HUDEP-2 (cell line): ENCODE measurements at regions not wholly inside any gene's neighbourhood (a gene's known extent, or its start where the extent isn't known, plus 50 kb on each side); places are given as distances from the start of the nearest gene placed in this dataset.
A peak's percentile ranks its signal among the peaks of the same experiment; 100 is the strongest.
"Not testable (repeated sequence)": the region's sequence is repeated elsewhere in the genome, so short reads cannot be mapped to it uniquely, and the experiment has no call there.

ENCODE experiments used
- DNase-seq, 76 experiments: peaks; one replicate each; lab custom pipeline; 2025; ENCODE audit not compliant: unreplicated experiment in 76 of 76; lab: John Stamatoyannopoulos, UW

DNA sequence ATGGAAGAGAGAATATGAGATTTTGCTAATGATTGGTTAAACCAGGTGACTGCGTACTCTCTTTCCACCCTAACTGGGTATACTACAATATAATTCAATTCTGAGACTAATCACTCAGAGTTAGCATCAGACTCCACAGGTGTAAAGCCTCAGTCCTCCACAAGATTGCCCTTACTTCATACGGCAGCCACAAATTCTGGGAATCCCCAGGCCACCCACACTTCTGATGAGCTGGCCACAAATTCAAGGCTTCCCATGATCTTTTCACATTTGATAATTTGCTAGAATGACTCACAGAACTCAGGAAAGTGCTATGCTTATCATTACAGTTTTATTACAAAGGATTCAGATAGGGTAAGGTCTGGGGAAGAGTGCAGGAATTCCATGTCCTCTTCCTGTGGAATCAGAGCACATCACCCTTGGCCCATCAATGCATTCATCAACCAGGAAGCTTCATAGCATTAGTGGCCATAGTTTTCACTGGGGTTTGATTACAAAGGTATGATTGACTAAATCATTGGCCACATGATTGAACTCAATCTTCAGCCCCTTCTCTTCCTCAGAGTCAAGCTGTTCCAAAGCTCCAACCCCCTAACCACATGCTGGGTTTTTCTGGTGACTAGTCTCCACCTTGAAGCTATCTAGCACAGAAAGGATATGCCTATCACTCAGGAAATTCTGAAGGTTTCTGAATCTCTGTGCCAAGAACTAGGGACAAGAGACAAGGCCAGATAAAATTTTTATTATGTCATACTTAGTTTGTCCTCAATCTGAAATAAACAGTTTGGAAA, 131.7 kb downstream of the HHIPL2 start:
- DNase-seq = no peak

DNA sequence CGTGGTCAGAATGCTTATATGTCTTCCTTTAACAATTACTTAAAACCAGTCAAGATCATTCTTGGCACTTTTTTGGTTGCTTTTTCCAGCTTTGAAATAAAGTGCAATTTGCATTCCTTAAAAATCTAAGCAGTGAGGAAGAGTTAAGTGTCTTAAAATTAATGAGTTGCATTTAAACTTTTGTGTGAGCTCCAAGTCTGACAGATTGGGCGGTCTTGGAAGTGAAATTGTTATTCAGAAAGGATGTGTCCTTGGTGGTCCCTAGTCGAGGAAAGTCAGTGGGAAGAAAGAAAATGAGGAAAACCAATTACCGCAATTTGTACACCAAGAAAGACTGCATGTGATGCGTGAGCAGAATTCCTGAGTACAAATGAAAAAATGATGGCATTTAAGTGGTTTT, 132.5 kb downstream of the HHIPL2 start:
- DNase-seq = no peak

DNA sequence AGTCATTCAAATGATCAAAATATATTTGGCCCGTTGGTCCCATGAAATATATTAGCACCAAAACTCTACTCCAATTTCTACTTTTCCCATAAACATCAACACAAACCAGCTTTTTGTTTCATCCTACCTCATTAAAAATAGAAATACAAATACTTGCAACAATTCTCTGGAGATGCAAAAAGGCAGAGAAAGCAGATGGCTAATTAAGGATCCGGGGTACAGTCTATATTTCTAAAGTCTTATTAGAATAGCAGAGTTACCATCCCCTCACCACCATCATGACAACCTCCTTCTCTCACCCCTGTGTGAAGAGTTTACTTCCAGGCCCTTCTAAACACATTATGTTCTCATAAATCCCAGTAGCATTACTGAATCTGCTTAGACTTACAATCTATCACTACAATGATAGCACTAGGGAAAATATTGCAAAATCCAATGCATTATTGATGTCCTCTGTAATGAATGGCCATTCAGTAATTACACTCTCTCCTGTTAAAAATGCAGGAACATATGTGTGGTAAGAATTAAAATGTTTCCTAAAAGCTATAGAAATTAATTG, 133.8 kb downstream of the HHIPL2 start:
- DNase-seq = no peak

DNA sequence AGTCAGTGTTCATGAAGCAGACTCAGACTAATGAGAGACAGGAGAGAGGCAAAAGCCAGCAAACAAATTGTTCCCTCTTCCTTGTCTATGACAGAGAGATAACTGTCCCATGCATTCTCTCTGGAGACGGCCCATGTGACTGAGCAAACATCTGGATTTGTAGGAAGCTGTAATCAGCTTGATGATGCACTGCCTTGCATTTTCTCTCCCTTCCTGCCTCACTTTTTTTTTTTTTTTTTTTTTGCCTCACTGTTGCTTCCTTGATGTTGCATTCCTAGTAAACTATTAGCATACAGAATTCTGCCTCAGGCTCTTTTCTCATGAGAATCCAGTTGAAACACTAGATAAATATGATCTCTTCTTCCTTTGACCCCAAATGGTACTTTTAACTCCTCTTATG, 134.5 kb downstream of the HHIPL2 start:
- no peak for DNase-seq

DNA sequence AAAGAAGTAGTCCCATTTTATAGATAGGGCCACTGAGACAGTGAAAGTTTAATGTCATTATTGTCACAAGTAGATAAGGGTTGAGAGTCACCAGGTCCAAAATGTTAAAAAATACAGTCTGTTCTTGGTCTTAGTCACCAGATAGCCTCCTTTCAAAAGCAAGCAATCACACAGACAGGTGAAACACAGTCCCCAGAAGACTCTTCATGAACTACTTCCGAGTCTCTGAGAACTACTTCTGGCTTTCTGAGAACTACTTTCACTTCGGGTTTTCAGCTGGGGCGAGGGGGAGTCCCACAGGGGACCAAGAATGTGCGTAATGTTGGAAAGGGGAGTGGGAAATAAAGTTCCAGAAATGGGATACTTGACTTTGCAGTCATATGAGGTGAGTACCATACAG, 143.2 kb downstream of the HHIPL2 start:
- no peak for DNase-seq

DNA sequence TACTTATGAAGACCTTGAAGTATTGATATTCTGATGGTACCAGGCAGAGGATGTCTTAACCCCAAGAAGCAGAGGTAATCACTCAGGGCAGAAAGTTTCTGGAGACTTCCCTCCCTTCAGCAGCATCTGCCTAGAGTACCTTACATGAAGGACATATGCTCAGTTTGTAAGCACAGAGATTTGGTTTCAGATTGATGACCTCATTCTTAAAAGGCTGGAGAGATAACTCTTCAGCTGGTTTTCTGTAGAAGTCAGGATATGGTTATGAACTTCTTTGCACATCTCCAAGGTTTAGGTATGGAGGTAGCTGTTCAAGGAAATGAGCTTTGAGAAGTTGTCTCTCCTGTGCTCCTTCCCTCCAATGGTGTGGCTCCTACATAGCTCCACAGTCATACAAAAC, 148.7 kb downstream of the HHIPL2 start:
- DNase-seq = no peak

DNA sequence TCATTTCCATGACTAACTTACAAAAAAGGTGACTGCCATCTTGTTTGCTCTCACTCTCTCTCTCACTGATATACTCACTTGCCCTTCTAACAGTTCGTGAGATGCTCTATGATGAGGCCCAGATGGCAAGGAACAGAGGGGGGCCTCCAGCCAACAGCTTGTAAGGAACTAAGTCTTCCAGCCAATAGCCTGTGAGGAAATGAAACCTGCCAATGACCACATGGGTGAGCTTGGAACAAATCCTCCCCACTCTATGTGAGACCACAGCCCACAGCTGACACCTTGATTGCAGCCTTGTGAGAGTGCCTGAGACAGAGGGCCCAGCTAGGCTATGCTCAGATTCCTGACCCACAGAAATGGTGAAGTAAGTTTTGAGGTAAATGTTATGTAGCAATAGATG, 153.7 kb downstream of the HHIPL2 start:
- no peak for DNase-seq

DNA sequence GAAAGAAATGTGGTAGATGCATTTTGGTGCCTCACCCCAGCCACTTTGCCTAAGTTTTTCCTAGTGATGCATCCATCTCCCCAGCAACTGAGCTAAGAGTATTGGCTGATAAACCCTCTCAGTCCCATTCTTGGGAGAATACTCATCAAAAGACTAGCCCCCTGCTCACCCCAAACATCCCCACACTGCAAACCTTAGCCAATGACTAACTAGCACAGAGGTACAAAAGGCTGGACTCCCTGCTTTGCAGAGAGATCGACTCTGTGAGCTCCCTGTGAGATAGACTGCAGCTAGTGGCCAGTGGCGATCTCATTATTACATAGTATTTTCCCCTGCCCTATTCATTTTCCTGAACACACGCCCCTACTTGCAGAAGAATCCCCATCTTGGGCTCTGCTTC, 155.3 kb downstream of the HHIPL2 start:
- no peak for DNase-seq

DNA sequence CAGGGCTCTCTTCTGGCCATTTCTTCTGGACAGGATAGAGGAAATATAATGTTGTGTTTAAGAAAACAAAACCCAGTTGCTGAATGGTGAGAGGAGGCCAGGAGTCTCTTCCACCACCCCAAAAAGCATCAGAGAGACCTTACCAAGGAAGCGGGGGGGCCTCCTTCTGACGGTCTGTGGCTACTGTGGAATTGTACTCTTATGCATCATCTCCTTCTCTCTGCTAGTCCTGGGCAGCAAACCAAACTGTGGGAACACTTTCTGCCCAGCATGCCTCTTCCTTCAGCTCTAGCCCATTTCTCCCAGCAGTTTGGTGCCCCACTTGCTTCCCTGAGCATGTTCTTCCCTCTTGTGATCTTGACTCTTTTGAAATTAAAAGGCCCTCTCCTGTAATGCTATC, 157.7 kb downstream of the HHIPL2 start:
- DNase-seq = no peak

DNA sequence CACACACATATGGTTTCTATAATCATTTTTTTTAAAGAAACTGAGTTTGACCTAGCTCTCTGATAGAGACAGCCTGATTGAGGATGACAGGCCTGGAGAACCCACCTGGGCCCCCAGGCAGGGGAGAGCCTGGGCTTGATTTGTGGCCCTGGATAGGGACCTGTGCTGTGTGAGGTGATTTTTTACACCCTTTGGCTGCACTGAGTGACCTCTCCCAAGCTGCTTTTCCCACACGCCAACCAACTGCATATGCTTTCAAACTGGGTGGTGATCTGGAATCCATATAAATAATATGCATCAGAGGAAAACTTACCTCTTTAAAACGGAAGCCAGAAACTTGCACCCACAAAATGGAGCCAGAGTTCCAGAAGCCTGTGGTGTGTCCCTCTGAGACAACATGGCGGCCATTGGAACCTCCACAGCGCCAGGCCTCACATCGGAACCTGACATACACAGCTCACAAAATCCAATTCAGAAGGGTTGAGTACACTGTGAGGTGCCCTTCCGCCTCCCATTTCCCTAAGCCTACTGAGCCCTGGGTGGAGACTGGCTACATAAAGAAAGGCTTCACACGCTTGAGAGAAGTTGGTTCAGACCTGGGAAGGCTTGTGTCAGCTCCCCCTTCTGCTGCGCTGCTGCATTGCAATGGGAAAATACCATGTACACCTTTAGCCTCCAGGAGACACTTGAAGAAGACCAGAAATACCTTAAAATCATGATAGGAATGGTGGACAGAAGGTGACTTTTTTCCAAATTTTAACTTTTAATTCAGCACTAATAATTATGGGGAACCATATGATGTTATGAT, 160.7 kb downstream of the HHIPL2 start:
- peak in 4 of 76 experiments; percentile 2 to 15 (median 8) for DNase-seq

DNA sequence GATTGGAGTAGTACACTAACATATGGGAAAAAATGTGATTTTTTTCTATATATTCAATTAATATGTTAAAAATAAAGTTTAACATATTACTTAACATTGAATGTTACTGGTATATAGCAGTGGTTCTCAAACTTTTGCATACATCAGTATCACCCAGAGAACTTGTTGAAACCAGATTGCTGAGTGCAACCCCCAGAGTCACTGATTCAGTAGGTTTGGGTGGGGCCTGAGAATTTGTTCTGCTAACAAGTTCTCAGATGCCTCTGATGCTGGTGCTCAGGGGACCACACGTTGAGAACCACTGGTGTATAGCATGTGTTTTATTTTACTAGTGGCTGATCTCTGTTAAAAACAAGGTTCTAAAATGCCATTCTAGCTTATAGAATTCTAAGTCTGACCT, 161.9 kb downstream of the HHIPL2 start:
- no peak for DNase-seq

DNA sequence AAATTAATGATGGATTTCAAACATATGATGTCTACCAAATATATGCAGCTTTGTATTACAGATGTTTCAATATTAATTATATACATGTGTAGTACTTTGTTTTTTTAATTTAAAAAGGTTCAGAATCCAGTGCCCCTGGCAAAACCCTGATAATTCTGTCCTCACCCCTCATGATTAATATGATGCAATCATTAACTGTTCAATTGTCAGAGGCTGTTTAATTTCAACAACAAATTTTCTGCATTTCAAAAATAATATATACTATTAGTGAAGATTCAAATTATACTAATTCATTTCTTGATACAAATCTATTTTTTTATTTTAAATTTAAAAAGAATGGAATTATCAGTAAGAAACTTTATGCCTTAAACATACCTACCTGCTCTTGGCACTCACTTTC, 162.6 kb downstream of the HHIPL2 start:
- no peak for DNase-seq

DNA sequence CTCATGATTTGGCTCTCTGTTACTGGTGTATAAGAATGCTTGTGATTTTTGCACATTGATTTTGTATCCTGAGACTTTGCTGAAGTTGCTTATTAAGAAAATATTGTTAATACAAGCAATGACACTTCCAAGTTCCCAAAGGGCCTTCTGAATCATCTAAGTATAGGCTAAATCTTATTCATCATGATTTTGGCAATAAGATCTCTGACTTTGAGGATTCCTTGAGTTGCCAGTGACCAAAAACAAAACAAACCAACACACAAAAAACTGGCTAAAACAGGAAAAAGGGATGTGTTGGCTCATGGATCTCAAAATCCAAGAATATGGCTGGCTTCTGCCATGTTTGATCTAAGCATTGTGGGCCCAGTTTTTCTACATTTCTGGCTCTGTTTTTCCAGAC, 163.4 kb downstream of the HHIPL2 start:
- no peak for DNase-seq

DNA sequence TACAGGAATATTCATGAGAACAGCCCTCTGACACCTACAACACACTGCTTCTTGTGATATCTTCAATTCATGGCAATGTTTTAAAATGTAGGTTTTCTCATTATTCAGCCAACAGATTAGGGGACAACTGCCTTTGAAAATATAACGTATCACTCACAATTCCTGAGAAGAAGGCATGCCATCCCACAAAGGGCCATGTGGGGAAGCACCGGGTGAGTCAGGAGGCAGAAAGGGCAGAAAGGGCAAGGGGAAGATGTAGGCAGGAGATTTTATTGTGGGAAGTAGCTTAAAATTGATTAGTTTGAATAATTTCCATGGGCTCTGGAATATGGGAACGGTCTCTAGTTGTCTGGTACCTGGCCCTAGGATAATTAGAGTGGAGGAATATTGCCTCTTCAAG, 165.7 kb downstream of the HHIPL2 start:
- DNase-seq = no peak

DNA sequence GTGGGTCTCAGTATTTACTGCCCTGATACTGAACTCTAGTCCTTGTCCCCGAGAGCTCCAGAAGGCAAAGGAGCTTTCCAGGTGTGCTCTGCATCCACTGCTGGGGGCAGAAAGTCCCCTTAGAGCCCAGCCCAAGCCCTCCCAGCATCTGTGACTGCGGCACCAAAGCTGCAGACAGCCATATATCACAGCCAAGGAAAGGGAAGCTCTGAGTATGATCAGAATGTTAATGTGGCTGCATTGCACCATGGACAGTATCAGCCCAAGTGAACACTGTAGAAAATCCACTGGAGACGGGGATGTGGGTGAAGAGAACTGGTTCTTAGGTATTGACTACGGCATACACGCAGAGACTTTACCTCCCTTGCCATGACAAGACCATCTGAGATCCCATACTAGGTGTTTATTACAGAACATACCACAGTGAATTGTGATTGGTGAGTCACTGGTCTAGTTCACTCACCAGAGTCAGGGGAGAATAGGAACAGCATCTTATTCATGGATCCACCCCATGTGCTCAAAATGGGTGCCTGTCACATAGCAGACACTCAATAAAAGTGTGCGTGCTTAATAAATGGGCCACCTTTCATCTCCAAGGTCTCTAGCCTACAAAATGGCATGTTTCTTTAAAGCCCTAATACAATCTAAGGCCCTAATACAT, 170.3 kb downstream of the HHIPL2 start:
- DNase-seq = no peak

DNA sequence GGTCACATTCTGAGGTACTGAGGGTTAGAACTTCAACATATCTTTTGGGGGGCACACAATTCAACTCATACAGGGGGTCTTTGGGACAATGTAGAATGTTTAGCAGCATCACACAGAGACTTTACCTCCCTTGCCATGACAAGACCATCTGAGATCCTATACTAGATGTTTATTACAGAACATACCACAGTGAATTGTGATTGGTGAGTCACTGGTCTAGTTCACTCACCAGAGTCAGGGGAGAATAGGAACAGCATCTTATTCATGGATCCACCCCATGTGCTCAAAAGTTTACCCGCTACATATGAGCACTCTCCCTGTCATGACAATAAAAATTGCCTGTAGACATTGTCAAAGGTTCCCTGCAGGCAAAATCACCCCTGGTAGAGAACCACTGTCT, 171.1 kb downstream of the HHIPL2 start:
- DNase-seq = not testable (repeated sequence)

DNA sequence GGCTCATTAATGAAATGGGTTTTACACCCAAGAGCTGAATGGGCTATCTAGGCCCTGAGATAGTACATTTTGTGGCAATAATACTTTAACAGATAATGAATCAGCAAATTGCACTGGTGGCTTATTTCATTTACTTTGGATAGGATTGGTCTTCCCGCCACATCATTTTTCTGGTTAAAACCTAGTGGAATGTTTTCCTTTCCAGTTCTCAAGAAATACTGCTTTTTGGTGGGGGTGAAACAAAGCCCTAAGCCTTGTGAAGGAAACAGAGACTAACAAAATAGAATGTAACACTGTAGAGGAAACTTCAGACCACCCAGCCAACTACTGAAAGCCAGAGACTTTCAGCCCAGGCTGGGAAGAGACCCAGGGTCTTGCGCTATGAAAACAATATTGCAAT, 172.2 kb downstream of the HHIPL2 start:
- DNase-seq = no peak

DNA sequence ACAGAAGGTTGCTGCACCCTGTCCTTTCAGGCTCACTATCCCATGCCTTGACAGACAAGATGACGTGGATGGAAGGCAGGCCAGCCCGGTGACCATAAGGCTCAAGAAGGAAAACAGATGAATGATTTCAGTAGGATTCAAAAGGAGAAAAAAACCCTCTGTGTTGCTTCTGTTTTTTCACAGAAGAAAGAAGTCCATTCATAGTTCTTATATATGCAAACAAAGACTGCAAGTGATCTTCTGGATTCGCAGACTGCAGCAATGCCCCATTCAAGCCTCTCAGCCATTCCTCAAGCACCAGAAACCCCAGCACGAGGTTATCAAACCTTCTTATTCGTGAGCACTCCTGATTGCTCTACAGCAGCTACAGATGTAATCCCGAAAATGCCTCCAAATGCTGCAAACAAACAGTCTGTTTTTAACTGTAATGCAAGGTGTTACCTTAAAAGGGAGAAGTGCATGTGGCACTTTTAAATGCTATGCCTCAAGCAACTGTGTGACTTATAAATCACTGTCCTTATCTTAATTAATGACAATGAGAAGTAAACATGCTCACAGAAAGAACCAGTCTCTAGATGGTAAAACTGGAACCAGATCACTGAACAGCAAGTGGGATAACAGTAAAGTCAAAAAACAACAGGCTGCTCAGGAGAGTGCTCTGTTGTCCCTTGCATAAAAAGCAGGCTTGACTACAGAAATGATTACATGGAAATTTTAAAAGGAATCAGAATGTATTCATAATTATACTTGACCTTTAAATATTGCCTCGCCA, 173.9 kb downstream of the HHIPL2 start:
- DNase-seq = no peak

DNA sequence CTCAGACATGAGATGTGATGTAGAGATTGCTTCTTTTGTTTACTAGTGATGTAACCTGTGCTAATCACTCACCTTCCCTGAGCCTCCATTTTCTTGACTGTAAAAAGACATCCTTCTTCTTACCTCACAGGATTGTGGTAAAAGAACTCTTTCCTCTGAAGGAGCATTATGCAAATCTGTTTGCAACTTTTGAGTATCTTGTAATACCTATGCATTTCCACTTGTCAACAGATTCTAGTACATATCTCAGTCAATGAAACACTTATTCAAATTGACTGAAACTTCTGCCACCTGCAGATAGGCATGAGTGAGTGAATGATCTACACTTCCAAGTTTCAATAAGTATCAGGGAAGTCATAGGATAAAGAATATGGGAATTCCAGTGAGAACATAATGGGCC, 174.7 kb downstream of the HHIPL2 start:
- DNase-seq = no peak

DNA sequence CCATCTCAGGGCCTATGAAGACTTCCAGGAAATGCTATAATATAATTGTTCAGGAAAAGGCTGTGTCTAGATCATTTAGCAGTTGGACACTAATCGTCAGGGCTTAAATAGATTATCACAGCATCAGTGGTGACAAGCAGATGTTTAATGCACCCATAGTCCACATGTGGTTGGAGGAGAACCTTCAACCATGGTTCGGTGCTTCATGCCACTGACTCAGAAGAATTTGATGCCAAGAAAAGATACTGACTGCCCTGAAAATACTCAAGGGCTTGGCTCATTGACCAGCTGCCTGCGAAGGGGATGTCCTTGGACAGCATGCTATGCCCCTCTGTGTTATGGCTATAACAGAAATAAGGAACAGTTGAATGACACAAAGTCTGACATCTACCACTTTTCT, 175.7 kb downstream of the HHIPL2 start:
- no peak for DNase-seq
